Fibroblast of lung (primary cell): ENCODE measurements at regions not wholly inside any gene's neighbourhood (a gene's known extent, or its start where the extent isn't known, plus 50 kb on each side); places are given as distances from the start of the nearest gene placed in this dataset.

Source experiments
- DNase-seq, 2 donors: peaks; one replicate each; pipeline versions ENCODE4 v3.0.0 to v3.0.0-alpha.2; 2010; ENCODE audit warnings: low read depth in 2 of 2
- H2AFZ ChIP-seq: 2 replicates; pipeline ENCODE4 v1.5.1; 2012; ENCODE audit warnings: low read length, control low read depth, inconsistent platforms
- H3K27ac ChIP-seq: 2 replicates; pipeline ENCODE4 v1.5.1; 2011; ENCODE audit warnings: low read length, control low read depth; ENCODE audit not compliant: insufficient read depth
- H3K27me3 ChIP-seq: 2 replicates; pipeline ENCODE4 v1.5.1; 2011; ENCODE audit warnings: mild to moderate bottlenecking, low read length; ENCODE audit not compliant: control insufficient read depth, insufficient read depth
- H3K36me3 ChIP-seq: 2 replicates; pipeline ENCODE4 v1.5.1; 2011; ENCODE audit warnings: low read length; ENCODE audit not compliant: control insufficient read depth, insufficient read depth
- H3K4me1 ChIP-seq: 2 replicates; pipeline ENCODE4 v1.5.1; 2011; ENCODE audit warnings: low read length; ENCODE audit not compliant: control insufficient read depth, insufficient read depth; ENCODE audit errors: extremely low read depth
- H3K4me2 ChIP-seq: 2 replicates; pipeline ENCODE4 v1.5.1; 2011; ENCODE audit warnings: low read length, control low read depth; ENCODE audit not compliant: insufficient read depth; ENCODE audit errors: extremely low read depth
- H3K4me3 ChIP-seq, 4 experiments: fragments of 200-600 bp in 1 of 4; sonication (generic) in 1 of 4; replicated peaks in 1 of 4; 2 replicates each; pipeline ENCODE4 v1.5.1; 2011 to 2016; ENCODE audit warnings: low read length in 4 of 4, low read depth in 3 of 4, mild to moderate bottlenecking in 3 of 4, control low read depth in 2 of 4, inconsistent platforms in 1 of 4, mixed read lengths in 1 of 4; ENCODE audit not compliant: insufficient read depth in 1 of 4; ENCODE audit errors: control extremely low read depth in 1 of 4
- H3K79me2 ChIP-seq: 2 replicates; pipeline ENCODE4 v1.5.1; 2012; ENCODE audit warnings: mild to moderate bottlenecking, low read length, inconsistent platforms; ENCODE audit not compliant: control insufficient read depth, insufficient read depth
- H3K9ac ChIP-seq: 2 replicates; pipeline ENCODE4 v1.5.1; 2011; ENCODE audit warnings: mild to moderate bottlenecking, low read length, control low read depth; ENCODE audit not compliant: insufficient read depth
- H3K9me3 ChIP-seq: 2 replicates; pipeline ENCODE4 v1.5.1; 2012; ENCODE audit warnings: low read depth, low read length; ENCODE audit not compliant: control insufficient read depth, insufficient read depth
- H4K20me1 ChIP-seq: 2 replicates; pipeline ENCODE4 v1.5.1; 2011; ENCODE audit warnings: low read length; ENCODE audit not compliant: control insufficient read depth, insufficient read depth; ENCODE audit errors: extremely low read depth
- CTCF ChIP-seq, 2 donors: IDR thresholded peaks in 1 of 2; conservative IDR thresholded peaks in 1 of 2; 1 replicate in 1 of 2; 2 replicates in 1 of 2; pipeline ENCODE4 v1.5.1; 2011 to 2012; ENCODE audit warnings: low read length in 2 of 2, control low read depth in 1 of 2, inconsistent platforms in 1 of 2, low read depth in 1 of 2, mild to moderate bottlenecking in 1 of 2
- EZH2 ChIP-seq: IDR thresholded peaks from 2 replicates; pipeline ENCODE4 v1.5.1; 2012; ENCODE audit warnings: low read length, control low read depth, mild to moderate bottlenecking; ENCODE audit errors: missing control alignments

- Histone ChIP-seq H3K27ac (no peak overlapping the region), H3K36me3 (no peaks in the 10 kb centered on the region), H3K4me1 (no peaks in the 10 kb centered on the region), H3K27me3 (no peaks in the 10 kb centered on the region), H3K9me3 (no peaks in the 10 kb centered on the region), H3K4me2 (no peak overlapping the region), H3K4me3 (no peak overlapping the region), H3K79me2 (no peaks in the 10 kb centered on the region), H2AFZ (no peak overlapping the region), H3K9ac (no peak overlapping the region), H4K20me1 (no peaks in the 10 kb centered on the region)
- TF ChIP-seq CTCF (conservative IDR thresholded peaks at IDR 0.05 in 1 of 2, IDR thresholded peaks at IDR 0.05 in 1 of 2; ENCODE audit: low read depth in 1 of 2, low read length in 2 of 2) (no peak), EZH2 (no peak)
- DNase-seq: no peak
These were observed 505.6 kb downstream of the TRHDE start for GRCh38 chr12:72777806-72778205.

DNA sequence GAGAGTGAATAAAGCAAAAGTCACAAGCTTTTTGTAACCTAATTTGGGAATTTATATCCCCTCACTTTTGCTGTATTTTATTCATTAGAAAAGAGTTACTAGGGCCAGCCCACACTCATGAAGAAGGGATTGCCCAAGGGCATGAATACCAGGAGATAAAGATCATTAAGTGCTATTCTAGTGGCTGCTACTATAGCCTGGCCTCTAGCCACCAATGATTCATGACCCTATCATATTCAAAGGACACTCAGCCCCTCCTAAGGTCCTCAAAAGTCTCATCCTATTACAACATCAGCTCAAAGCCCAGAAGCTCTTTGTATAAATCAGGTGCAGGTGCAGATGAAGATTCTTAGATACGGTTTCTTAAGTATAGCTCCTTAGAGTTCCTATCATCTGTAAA lies 518.1 kb downstream of the TRHDE start:
- Histone ChIP-seq H3K27ac (no peak overlapping the region), H2AFZ (no peak overlapping the region), H3K4me3 (no peak overlapping the region), H3K9me3 (no peaks in the 10 kb centered on the region), H3K4me1 (no peaks in the 10 kb centered on the region), H3K79me2 (no peaks in the 10 kb centered on the region), H3K9ac (no peak overlapping the region), H4K20me1 (no peaks in the 10 kb centered on the region), H3K4me2 (no peak overlapping the region), H3K36me3 (no peaks in the 10 kb centered on the region), H3K27me3 (no peaks in the 10 kb centered on the region)
- no peak for DNase-seq
- no peak for TF ChIP-seq CTCF (conservative IDR thresholded peaks at IDR 0.05 in 1 of 2, IDR thresholded peaks at IDR 0.05 in 1 of 2; ENCODE audit: low read depth in 1 of 2, low read length in 2 of 2)
- no peak for TF ChIP-seq EZH2

DNA sequence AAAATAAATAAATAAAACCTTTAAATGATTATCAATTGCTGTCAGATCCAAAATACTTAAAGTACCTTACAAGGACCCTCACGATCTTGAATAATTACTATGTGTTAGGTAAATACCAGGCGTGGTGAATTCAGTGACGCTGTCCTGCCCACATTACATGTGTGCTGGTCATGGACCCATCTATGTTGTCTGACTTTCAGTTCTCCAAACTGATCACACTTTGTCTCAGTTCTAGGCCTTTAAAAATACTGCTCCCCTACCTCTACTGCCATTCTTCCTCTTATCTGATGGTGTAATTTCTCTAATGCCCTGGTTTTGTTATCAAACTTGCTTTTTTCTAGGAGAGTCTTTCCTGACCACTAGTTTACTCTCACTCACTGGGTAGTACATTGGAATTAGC lies 520.7 kb downstream of the TRHDE start:
- Histone ChIP-seq H4K20me1 (no peaks in the 10 kb centered on the region), H3K27ac (no peak overlapping the region), H3K9ac (no peak overlapping the region), H3K4me3 (no peak overlapping the region), H3K4me2 (no peak overlapping the region), H2AFZ (no peak overlapping the region), H3K9me3 (no peaks in the 10 kb centered on the region), H3K4me1 (no peaks in the 10 kb centered on the region), H3K27me3 (no peaks in the 10 kb centered on the region), H3K79me2 (no peaks in the 10 kb centered on the region), H3K36me3 (no peaks in the 10 kb centered on the region)
- TF ChIP-seq CTCF (conservative IDR thresholded peaks at IDR 0.05 in 1 of 2, IDR thresholded peaks at IDR 0.05 in 1 of 2; ENCODE audit: low read depth in 1 of 2, low read length in 2 of 2) (no peak), EZH2 (no peak)
- DNase-seq: no peak
